Raji (cell line): ENCODE measurements at regions not wholly inside any gene's neighbourhood (a gene's known extent, or its start where the extent isn't known, plus 50 kb on each side); places are given as distances from the start of the nearest gene placed in this dataset.

Experiments used
- POLR2A ChIP-seq: IDR thresholded peaks from 2 replicates; pipeline ENCODE4 v1.6.1; 2011; ENCODE audit warnings: low read depth, low read length, control low read depth; ENCODE audit not compliant: insufficient read depth

- no peak for TF ChIP-seq POLR2A
Measured at GRCh38 chr15:92705764-92706163, 50.2 kb upstream of the FAM174B start.

GRCh38 chr15:92706201-92706600 is 50.6 kb upstream of the FAM174B start:
- no peak for TF ChIP-seq POLR2A

- TF ChIP-seq POLR2A: no peak
Measured at GRCh38 chr15:92707880-92708551, 52.4 kb upstream of the FAM174B start.

GRCh38 chr15:92708635-92709034 is 53.1 kb upstream of the FAM174B start:
- TF ChIP-seq POLR2A: no peak

- no peak for TF ChIP-seq POLR2A
Measured at GRCh38 chr15:92709110-92709790, 53.7 kb upstream of the FAM174B start.

- no peak for TF ChIP-seq POLR2A
Measured at GRCh38 chr15:92711457-92711831, 55.9 kb upstream of the FAM174B start.

- TF ChIP-seq POLR2A: no peak
Measured at GRCh38 chr15:92714077-92714476, 58.5 kb upstream of the FAM174B start.

- no peak for TF ChIP-seq POLR2A
Measured at GRCh38 chr15:92714477-92715401, 59.2 kb upstream of the FAM174B start.

- no peak for TF ChIP-seq POLR2A
Measured at GRCh38 chr15:92715758-92716157, 60.2 kb upstream of the FAM174B start.

GRCh38 chr15:92719021-92719420 is 63.4 kb upstream of the FAM174B start:
- no peak for TF ChIP-seq POLR2A

GRCh38 chr15:92724144-92724543 is 68.6 kb upstream of the FAM174B start:
- TF ChIP-seq POLR2A: no peak

- TF ChIP-seq POLR2A: no peak
Measured at GRCh38 chr15:92725171-92725570, 69.6 kb upstream of the FAM174B start.

GRCh38 chr15:92728266-92728665 is 72.7 kb upstream of the FAM174B start:
- TF ChIP-seq POLR2A: no peak

- no peak for TF ChIP-seq POLR2A
Measured at GRCh38 chr15:92733090-92733933, 77.7 kb upstream of the FAM174B start.
